Stimulated activated naive B cell treated with anti-CD40 and anti-IgM and Interleukin-4, amounts not matched to agents 10 μg/mL and 1 μg/mL and 100 μg/mL, for 72 hours (primary cell): ENCODE measurements at regions not wholly inside any gene's neighbourhood (a gene's known extent, or its start where the extent isn't known, plus 50 kb on each side); places are given as distances from the start of the nearest gene placed in this dataset.
A peak's percentile ranks its signal among the peaks of the same experiment; 100 is the strongest.
"Not testable (repeated sequence)": the region's sequence is repeated elsewhere in the genome, so short reads cannot be mapped to it uniquely, and the experiment has no call there.

ENCODE experiments used
- ATAC-seq, 2 donors: fragments of 150-1000 bp; cut with Tn5 transposase; replicated peaks; 2 replicates each; pipeline ENCODE4 v1.10.0; 2021; ENCODE audit warnings: moderate library complexity in 1 of 2
- DNase-seq: peaks from one replicate; pipeline ENCODE4 v3.0.0; 2021
- H3K27ac Mint-ChIP-seq: one replicate; pipeline ENCODE4 v1.8.0; 2022; ENCODE audit warnings: mild to moderate bottlenecking, mixed read lengths
- H3K27me3 Mint-ChIP-seq, 2 donors: one replicate each; pipeline ENCODE4 v1.8.0; 2022; ENCODE audit warnings: mixed read lengths in 2 of 2
- H3K36me3 Mint-ChIP-seq, 2 donors: one replicate each; pipeline ENCODE4 v1.8.0; 2022; ENCODE audit warnings: mixed read lengths in 2 of 2, mild to moderate bottlenecking in 1 of 2
- H3K4me1 Mint-ChIP-seq, 2 donors: one replicate each; pipeline ENCODE4 v1.8.0; 2022; ENCODE audit warnings: mixed read lengths in 2 of 2, mild to moderate bottlenecking in 1 of 2
- H3K4me3 Mint-ChIP-seq, 2 donors: one replicate each; pipeline ENCODE4 v1.8.0; 2022; ENCODE audit warnings: mild to moderate bottlenecking in 2 of 2, mixed read lengths in 2 of 2, moderate library complexity in 1 of 2
- H3K9me3 Mint-ChIP-seq, 2 donors: one replicate each; pipeline ENCODE4 v1.8.0; 2022; ENCODE audit warnings: mixed read lengths in 2 of 2, mild to moderate bottlenecking in 1 of 2

GRCh38 chr14:105746124-105746514 is 219.7 kb downstream of the TMEM121 start:
- peak overlapping the region; percentile 98 to 99 for H3K4me3 Mint-ChIP-seq
- H3K27ac Mint-ChIP-seq: peak overlapping the region; percentile 100
- H3K4me1 Mint-ChIP-seq: peaks cover 55 to 71% of the 10 kb centered on the region in 2 donors
- peaks cover 0 to 7% of the 10 kb centered on the region in 2 donors for H3K9me3 Mint-ChIP-seq
- H3K36me3 Mint-ChIP-seq: peaks cover 59 to 65% of the 10 kb centered on the region in 2 donors
- ATAC-seq: no peak
- DNase-seq: no peak
- peaks cover 0 to 24% of the 10 kb centered on the region in 2 donors for H3K27me3 Mint-ChIP-seq

- peaks cover 0 to 24% of the 10 kb centered on the region in 2 donors for H3K27me3 Mint-ChIP-seq
- peaks cover 53 to 70% of the 10 kb centered on the region in 2 donors for H3K4me1 Mint-ChIP-seq
- DNase-seq, ATAC-seq, H3K9me3 Mint-ChIP-seq: not testable (repeated sequence)
- peaks cover 53 to 60% of the 10 kb centered on the region in 2 donors for H3K36me3 Mint-ChIP-seq
- peak overlapping the region; percentile 100 for H3K27ac Mint-ChIP-seq
- peak overlapping the region; percentile 98 to 99 for H3K4me3 Mint-ChIP-seq
Observed at GRCh38 chr14:105746800-105747502, 220.6 kb downstream of the TMEM121 start.

- DNase-seq: peak; percentile 85
- H3K4me3 Mint-ChIP-seq: peak overlapping the region; percentile 98 to 99
Observed at GRCh38 chr14:105747503-105748203, 221.3 kb downstream of the TMEM121 start.

GRCh38 chr14:105748204-105748578 is 221.8 kb downstream of the TMEM121 start:
- H3K4me3 Mint-ChIP-seq: peak overlapping the region; percentile 98 to 99
- peaks cover 45 to 51% of the 10 kb centered on the region in 2 donors for H3K36me3 Mint-ChIP-seq
- H3K27ac Mint-ChIP-seq: peak overlapping the region; percentile 100
- DNase-seq (no peak), ATAC-seq (peak; percentile 76 to 80)
- peaks cover 50 to 66% of the 10 kb centered on the region in 2 donors for H3K4me1 Mint-ChIP-seq
- peaks cover 0 to 24% of the 10 kb centered on the region in 2 donors for H3K27me3 Mint-ChIP-seq
- peaks cover 0 to 7% of the 10 kb centered on the region in 2 donors for H3K9me3 Mint-ChIP-seq

More at GRCh38 chr14:105747503-105748203, 221.3 kb downstream of the TMEM121 start:
- peak overlapping the region; percentile 100 for H3K27ac Mint-ChIP-seq
- ATAC-seq: peak; percentile 88 to 89
- H3K4me1 Mint-ChIP-seq: peaks cover 49 to 66% of the 10 kb centered on the region in 2 donors
- peaks cover 0 to 24% of the 10 kb centered on the region in 2 donors for H3K27me3 Mint-ChIP-seq
- not testable (repeated sequence) for H3K9me3 Mint-ChIP-seq
- peaks cover 46 to 53% of the 10 kb centered on the region in 2 donors for H3K36me3 Mint-ChIP-seq

- H3K4me1 Mint-ChIP-seq: peaks cover 51 to 71% of the 10 kb centered on the region in 2 donors
Observed at GRCh38 chr14:105748710-105749109, 222.3 kb downstream of the TMEM121 start.

GRCh38 chr14:105749870-105750541 is 223.6 kb downstream of the TMEM121 start:
- Mint-ChIP-seq H3K36me3 (peaks cover 40 to 45% of the 10 kb centered on the region in 2 donors), H3K27me3 (peaks cover 0 to 24% of the 10 kb centered on the region in 2 donors), H3K4me1 (peaks cover 48 to 77% of the 10 kb centered on the region in 2 donors), H3K27ac (peak overlapping the region; percentile 85), H3K4me3 (peak overlapping the region in 1 of 2 donors; percentile 61)
- not testable (repeated sequence) for DNase-seq, ATAC-seq, H3K9me3 Mint-ChIP-seq

More at GRCh38 chr14:105748710-105749109, 222.3 kb downstream of the TMEM121 start:
- Mint-ChIP-seq H3K4me3 (peak overlapping the region; percentile 98 to 99), H3K27me3 (peaks cover 0 to 24% of the 10 kb centered on the region in 2 donors), H3K36me3 (peaks cover 45 to 51% of the 10 kb centered on the region in 2 donors), H3K27ac (peak overlapping the region; percentile 100)
- DNase-seq, ATAC-seq, H3K9me3 Mint-ChIP-seq: not testable (repeated sequence)

- not testable (repeated sequence) for ATAC-seq, H3K4me3 Mint-ChIP-seq
- peaks cover 0 to 14% of the 10 kb centered on the region in 2 donors for H3K27me3 Mint-ChIP-seq
Observed at GRCh38 chr14:105751291-105751751, 224.9 kb downstream of the TMEM121 start.

GRCh38 chr14:105752420-105752819 is 226.0 kb downstream of the TMEM121 start:
- H3K4me1 Mint-ChIP-seq: peaks cover 29 to 55% of the 10 kb centered on the region in 2 donors
- not testable (repeated sequence) for ATAC-seq, H3K4me3 Mint-ChIP-seq, H3K27ac Mint-ChIP-seq, DNase-seq, H3K27me3 Mint-ChIP-seq
- H3K9me3 Mint-ChIP-seq: peaks cover 7 to 15% of the 10 kb centered on the region in 2 donors
- peaks cover 21 to 22% of the 10 kb centered on the region in 2 donors for H3K36me3 Mint-ChIP-seq

More at GRCh38 chr14:105751291-105751751, 224.9 kb downstream of the TMEM121 start:
- Mint-ChIP-seq H3K9me3 (peaks cover 4 to 12% of the 10 kb centered on the region in 2 donors), H3K4me1 (peaks cover 39 to 66% of the 10 kb centered on the region in 2 donors), H3K36me3 (peaks cover 30 to 32% of the 10 kb centered on the region in 2 donors)
- DNase-seq, H3K27ac Mint-ChIP-seq: not testable (repeated sequence)

- peaks cover 9% of the 10 kb centered on the region in 2 donors for H3K9me3 Mint-ChIP-seq
- peaks cover 10 to 20% of the 10 kb centered on the region in 2 donors for H3K36me3 Mint-ChIP-seq
- H3K4me3 Mint-ChIP-seq: no peak overlapping the region
- H3K27ac Mint-ChIP-seq: peak overlapping the region; percentile 78
- ATAC-seq (peak; percentile 10), DNase-seq (no peak)
- peaks cover 21 to 23% of the 10 kb centered on the region in 2 donors for H3K4me1 Mint-ChIP-seq
- H3K27me3 Mint-ChIP-seq: no peaks in the 10 kb centered on the region
Observed at GRCh38 chr14:105760691-105761344, 234.4 kb downstream of the TMEM121 start.

GRCh38 chr14:105761345-105761740 is 235.0 kb downstream of the TMEM121 start:
- not testable (repeated sequence) for H3K9me3 Mint-ChIP-seq, H3K27me3 Mint-ChIP-seq, ATAC-seq, H3K4me3 Mint-ChIP-seq, DNase-seq, H3K27ac Mint-ChIP-seq
- Mint-ChIP-seq H3K36me3 (peaks cover 14 to 25% of the 10 kb centered on the region in 2 donors), H3K4me1 (peaks cover 25 to 27% of the 10 kb centered on the region in 2 donors)

GRCh38 chr14:105761842-105762241 is 235.5 kb downstream of the TMEM121 start:
- peak; percentile 14 to 15 for ATAC-seq
- Mint-ChIP-seq H3K27me3 (no peaks in the 10 kb centered on the region), H3K27ac (peak overlapping the region; percentile 1), H3K9me3 (peaks cover 7 to 9% of the 10 kb centered on the region in 2 donors), H3K36me3 (peaks cover 18 to 30% of the 10 kb centered on the region in 2 donors), H3K4me1 (peaks cover 29 to 31% of the 10 kb centered on the region in 2 donors), H3K4me3 (no peak overlapping the region)
- no peak for DNase-seq

GRCh38 chr14:105762262-105762661 is 235.9 kb downstream of the TMEM121 start:
- not testable (repeated sequence) for H3K27ac Mint-ChIP-seq, H3K9me3 Mint-ChIP-seq

GRCh38 chr14:105764254-105764901 is 238.0 kb downstream of the TMEM121 start:
- not testable (repeated sequence) for H3K27ac Mint-ChIP-seq, DNase-seq, H3K4me3 Mint-ChIP-seq, H3K9me3 Mint-ChIP-seq, ATAC-seq, H3K27me3 Mint-ChIP-seq
- Mint-ChIP-seq H3K4me1 (peaks cover 32 to 34% of the 10 kb centered on the region in 2 donors), H3K36me3 (peaks cover 26 to 38% of the 10 kb centered on the region in 2 donors)

More at GRCh38 chr14:105762262-105762661, 235.9 kb downstream of the TMEM121 start:
- ATAC-seq, DNase-seq, H3K4me3 Mint-ChIP-seq, H3K27me3 Mint-ChIP-seq: not testable (repeated sequence)
- Mint-ChIP-seq H3K36me3 (peaks cover 19 to 34% of the 10 kb centered on the region in 2 donors), H3K4me1 (peaks cover 30 to 31% of the 10 kb centered on the region in 2 donors)
